ENCODE measurements at regions not wholly inside any gene's neighbourhood (a gene's known extent, or its start where the extent isn't known, plus 50 kb on each side); places are given as distances from the start of the nearest gene placed in this dataset.

GRCh38 chr1:218664385-218665170, 319.4 kb downstream of the TGFB2 start:
- no peak for TF ChIP-seq CTCF (IDR thresholded peaks at IDR 0.05)
- no peaks in the 10 kb centered on the region for H3K27me3 ChIP-seq (ENCODE audit: control insufficient read depth in 2 of 2, insufficient read depth in 2 of 2, low read length in 2 of 2)
- no peak overlapping the region for H2AFZ ChIP-seq (ENCODE audit: insufficient read depth, low read depth, low read length, poor library complexity, severe bottlenecking)
- H4K20me1 ChIP-seq (ENCODE audit: insufficient read depth, low read length), result no peaks in the 10 kb centered on the region
- H3K4me3 ChIP-seq (replicated peaks in 1 of 3; ENCODE audit: low read depth in 2 of 3, low read length in 3 of 3), result no peak overlapping the region
- no peak overlapping the region for H3K27ac Mint-ChIP-seq
- DNase-seq, result no peak
- intact Hi-C loops (cut with micrococcal nuclease), result no loop called here
- no peak overlapping the region for H3K4me2 ChIP-seq (replicated peaks; ENCODE audit: extremely low read depth, low read length, poor library complexity, severe bottlenecking)
- H3K27ac ChIP-seq (ENCODE audit: low read depth in 1 of 2, low read length in 2 of 2), result no peak overlapping the region
- H3K9ac ChIP-seq (ENCODE audit: insufficient read depth, low read length, poor library complexity, severe bottlenecking), result no peak overlapping the region
- peaks cover 0 to 8% (median 3%) of the 10 kb centered on the region in 7 donors for H3K9me3 Mint-ChIP-seq
- H3K4me1 ChIP-seq (ENCODE audit: control insufficient read depth in 1 of 2, insufficient read depth in 2 of 2, low read length in 2 of 2), result no peaks in the 10 kb centered on the region
- no peaks in the 10 kb centered on the region for H3K4me1 Mint-ChIP-seq
- H3K36me3 Mint-ChIP-seq, result no peaks in the 10 kb centered on the region
- WGBS (ENCODE audit: insufficient coverage), result 100% methylated on average over 1 of the region's 3 CpGs
- H3K79me2 ChIP-seq (ENCODE audit: insufficient read depth, low read length), result no peaks in the 10 kb centered on the region
- no peak overlapping the region for H3K4me3 Mint-ChIP-seq
- peaks cover 0 to 2% of the 10 kb centered on the region in 2 donors for H3K9me3 ChIP-seq (replicated peaks in 1 of 2; ENCODE audit: control insufficient read depth in 1 of 2, insufficient read depth in 1 of 2, low read length in 2 of 2)
- no peaks in the 10 kb centered on the region for H3K36me3 ChIP-seq (replicated peaks in 1 of 2; ENCODE audit: control insufficient read depth in 1 of 2, insufficient read depth in 2 of 2, low read length in 2 of 2)
- peaks cover 0 to 1% (median 0%) of the 10 kb centered on the region in 3 donors for H3K27me3 Mint-ChIP-seq (ENCODE audit: low read depth in 3 of 3)

DNA sequence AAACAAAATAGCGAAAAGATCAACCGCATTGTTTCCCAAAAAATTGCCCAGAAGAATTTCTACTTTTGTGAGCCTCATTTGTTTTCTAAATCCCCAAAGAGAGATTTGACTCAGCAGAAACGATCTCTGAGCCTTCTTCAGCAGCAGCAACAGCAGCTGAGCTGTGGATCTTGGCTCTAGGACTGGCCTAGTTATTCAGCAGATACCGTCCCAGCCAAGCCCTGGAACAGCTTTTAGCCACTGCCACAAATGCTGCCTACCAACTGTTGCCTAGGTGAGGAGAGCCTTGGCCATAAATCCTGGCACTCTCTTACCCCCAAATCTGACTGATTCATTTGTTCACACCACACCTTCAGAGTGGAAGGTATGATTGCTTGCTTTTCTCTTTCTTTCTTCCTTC, 320.1 kb downstream of the TGFB2 start:
- no peak overlapping the region for H3K27ac Mint-ChIP-seq

More for the DNA sequence above, 320.1 kb downstream of the TGFB2 start:
- Histone ChIP-seq H3K4me1 (ENCODE audit: control insufficient read depth in 1 of 2, insufficient read depth in 2 of 2, low read length in 2 of 2) (no peaks in the 10 kb centered on the region), H3K9ac (ENCODE audit: insufficient read depth, low read length, poor library complexity, severe bottlenecking) (no peak overlapping the region), H3K9me3 (replicated peaks in 1 of 2; ENCODE audit: control insufficient read depth in 1 of 2, insufficient read depth in 1 of 2, low read length in 2 of 2) (peaks cover 0 to 5% of the 10 kb centered on the region in 2 donors), H3K4me2 (replicated peaks; ENCODE audit: extremely low read depth, low read length, poor library complexity, severe bottlenecking) (no peak overlapping the region), H3K27ac (ENCODE audit: low read depth in 1 of 2, low read length in 2 of 2) (no peak overlapping the region), H3K4me3 (replicated peaks in 1 of 3; ENCODE audit: low read depth in 2 of 3, low read length in 3 of 3) (no peak overlapping the region), H3K27me3 (ENCODE audit: control insufficient read depth in 2 of 2, insufficient read depth in 2 of 2, low read length in 2 of 2) (no peaks in the 10 kb centered on the region), H2AFZ (ENCODE audit: insufficient read depth, low read depth, low read length, poor library complexity, severe bottlenecking) (no peak overlapping the region), H3K79me2 (ENCODE audit: insufficient read depth, low read length) (no peaks in the 10 kb centered on the region), H4K20me1 (ENCODE audit: insufficient read depth, low read length) (no peaks in the 10 kb centered on the region), H3K36me3 (replicated peaks in 1 of 2; ENCODE audit: control insufficient read depth in 1 of 2, insufficient read depth in 2 of 2, low read length in 2 of 2) (no peaks in the 10 kb centered on the region)
- Mint-ChIP-seq H3K9me3 (peaks cover 0 to 14% (median 3%) of the 10 kb centered on the region in 7 donors), H3K36me3 (no peaks in the 10 kb centered on the region), H3K4me3 (no peak overlapping the region), H3K4me1 (no peaks in the 10 kb centered on the region), H3K27me3 (ENCODE audit: low read depth in 3 of 3) (peaks cover 0 to 1% (median 0%) of the 10 kb centered on the region in 3 donors)
- DNase-seq, result no peak
- intact Hi-C loops (cut with micrococcal nuclease), result no loop called here
- 78% methylated on average over 2 of the region's 4 CpGs for WGBS (ENCODE audit: insufficient coverage)
- TF ChIP-seq CTCF (IDR thresholded peaks at IDR 0.05), result no peak
